HCT116 (cell line): ENCODE measurements at regions not wholly inside any gene's neighbourhood (a gene's known extent, or its start where the extent isn't known, plus 50 kb on each side); places are given as distances from the start of the nearest gene placed in this dataset.

Source experiments
- ATAC-seq: fragments of 200-7000 bp; cut with Tn5 transposase; 2 replicates; pipeline ENCODE4 v1.9.1; 2020; ENCODE audit warnings: mild to moderate bottlenecking, moderate library complexity
- BruUV-seq: library from RNA; stranded (reverse); fragments of 400-500 nt; replicated peaks from 2 replicates; lab custom pipeline; 2021; lab: Mats Ljungman, UMichigan
- CTCF ChIA-PET: fragments of 300-600 bp; sonication (Branson Sonifier 250); formaldehyde crosslinking; loops from one replicate; lab custom pipeline; 2021; ENCODE audit warnings: antibody characterized with exemption; lab: Charles Lee
- POLR2A ChIA-PET: fragments of 300-600, 350-600 bp; sonication (Branson Sonifier 250); formaldehyde crosslinking; loops from one replicate; lab custom pipeline; 2021; ENCODE audit warnings: antibody characterized with exemption; lab: Charles Lee
- RAD21 ChIA-PET, 2 experiments: fragments of 300-600 bp; sonication (Branson Sonifier 250); formaldehyde crosslinking; loops; one replicate each; lab custom pipeline; 2023; ENCODE audit warnings: low total read pairs in 2 of 2; ENCODE audit not compliant: uncharacterized antibody in 2 of 2, unreplicated experiment in 2 of 2, low non-redundant PET in 1 of 2; lab: Charles Lee
- DNase-seq: peaks from one replicate; pipeline ENCODE4 v3.0.0-alpha.2; 2010; ENCODE audit warnings: low read depth, low spot score
- H2AFZ ChIP-seq: fragments of 200-600 bp; shearing (Covaris generic), sonication (generic); 2 replicates; pipeline ENCODE4 v1.6.1; 2017; ENCODE audit warnings: low read depth, mixed run types, mixed read lengths, antibody characterized with exemption, low read length; ENCODE audit not compliant: poor library complexity, severe bottlenecking
- H3K27ac ChIP-seq: 2 replicates; pipeline ENCODE4 v1.5.1; 2012; ENCODE audit warnings: low read depth, low read length
- H3K27me3 ChIP-seq: fragments of 200-600 bp; sonication (generic); 2 replicates; pipeline ENCODE4 v1.6.1; 2016; ENCODE audit warnings: mixed run types, low read length, mixed read lengths; ENCODE audit not compliant: insufficient read depth
- H3K36me3 ChIP-seq, 2 experiments: fragments of 200-500 bp in 1 of 2; fragments of 200-600 bp in 1 of 2; sonication (Bioruptor generic) in 1 of 2; sonication (generic) in 1 of 2; 2 replicates each; pipeline versions ENCODE4 v1.5.1 to v1.6.1; 2014 to 2016; ENCODE audit warnings: low read length in 2 of 2, inconsistent platforms in 1 of 2, mixed read lengths in 1 of 2, mixed run types in 1 of 2; ENCODE audit not compliant: insufficient read depth in 2 of 2, control insufficient read depth in 1 of 2
- H3K4me1 ChIP-seq, 2 experiments: fragments of 200-600 bp in 1 of 2; sonication (generic) in 1 of 2; 2 replicates each; pipeline versions ENCODE4 v1.5.1 to v1.6.1; 2012 to 2017; ENCODE audit warnings: low read length in 2 of 2, inconsistent platforms in 1 of 2, mild to moderate bottlenecking in 1 of 2, mixed read lengths in 1 of 2, mixed run types in 1 of 2, moderate library complexity in 1 of 2; ENCODE audit not compliant: insufficient read depth in 2 of 2, control insufficient read depth in 1 of 2
- H3K4me2 ChIP-seq: fragments of 200-600 bp; sonication (generic); 2 replicates; pipeline ENCODE4 v1.6.1; 2017; ENCODE audit warnings: mixed run types, low read length, mixed read lengths
- H3K4me3 ChIP-seq, 2 experiments: fragments of 200-600 bp in 1 of 2; sonication (generic) in 1 of 2; replicated peaks in 1 of 2; 2 replicates each; pipeline ENCODE4 v1.5.1; 2011 to 2016; ENCODE audit warnings: low read length in 2 of 2, control low read depth in 1 of 2, low read depth in 1 of 2, mild to moderate bottlenecking in 1 of 2, mixed read lengths in 1 of 2, mixed run types in 1 of 2
- H3K79me2 ChIP-seq: fragments of 200-600 bp; sonication (generic); 2 replicates; pipeline ENCODE4 v1.6.1; 2017; ENCODE audit warnings: mild to moderate bottlenecking, mixed run types, low read length, moderate library complexity, mixed read lengths; ENCODE audit not compliant: insufficient read depth
- H3K9ac ChIP-seq: fragments of 200-600 bp; sonication (generic); 2 replicates; pipeline ENCODE4 v1.6.1; 2016; ENCODE audit warnings: low read length, mixed read lengths
- H3K9me2 ChIP-seq: fragments of 200-600 bp; sonication (generic), shearing (Covaris generic); 2 replicates; pipeline ENCODE4 v1.6.1; 2017; ENCODE audit warnings: mixed run types, mild to moderate bottlenecking, moderate library complexity; ENCODE audit not compliant: insufficient read depth
- H3K9me3 ChIP-seq, 2 experiments: fragments of 200-500 bp in 1 of 2; fragments of 200-600 bp in 1 of 2; sonication (Bioruptor generic) in 1 of 2; sonication (generic) in 1 of 2; 2 replicates each; pipeline ENCODE4 v1.6.1; 2014 to 2017; ENCODE audit warnings: low read length in 2 of 2, mixed read lengths in 2 of 2, inconsistent platforms in 1 of 2, low read depth in 1 of 2, mild to moderate bottlenecking in 1 of 2, mixed run types in 1 of 2, moderate library complexity in 1 of 2; ENCODE audit not compliant: control insufficient read depth in 1 of 2, insufficient read depth in 1 of 2
- H4K20me1 ChIP-seq: fragments of 200-600 bp; sonication (generic), shearing (Covaris generic); 2 replicates; pipeline ENCODE4 v1.6.1; 2017; ENCODE audit warnings: mixed run types, mild to moderate bottlenecking, moderate library complexity; ENCODE audit not compliant: insufficient read depth
- CBX3 ChIP-seq: IDR thresholded peaks from 2 replicates; pipeline ENCODE4 v1.6.1; 2012; ENCODE audit warnings: low read depth
- CEBPB ChIP-seq: IDR thresholded peaks from 2 replicates; pipeline ENCODE4 v1.6.1; 2012; ENCODE audit warnings: low read depth
- EGR1 ChIP-seq: IDR thresholded peaks from 2 replicates; pipeline ENCODE4 v1.6.1; 2012; ENCODE audit warnings: low read depth
- ELF1 ChIP-seq: IDR thresholded peaks from 2 replicates; pipeline ENCODE4 v1.6.1; 2012; ENCODE audit warnings: low read depth, borderline replicate concordance
- EZH2 ChIP-seq: fragments of 200-600 bp; sonication (generic); IDR thresholded peaks from 2 replicates; pipeline ENCODE4 v1.6.1; 2017; ENCODE audit warnings: antibody characterized with exemption, mixed run types
- FOSL1 ChIP-seq: IDR thresholded peaks from 2 replicates; pipeline ENCODE4 v1.6.1; 2012; ENCODE audit warnings: low read depth
- JUND ChIP-seq: IDR thresholded peaks from 2 replicates; pipeline ENCODE4 v1.6.1; 2012
- POLR2A ChIP-seq: IDR thresholded peaks from 2 replicates; pipeline ENCODE4 v1.7.0; 2011; ENCODE audit warnings: borderline replicate concordance; ENCODE audit not compliant: insufficient read depth, insufficient read length; ENCODE audit errors: extremely low read depth
- POLR2AphosphoS5 ChIP-seq: IDR thresholded peaks from 2 replicates; pipeline ENCODE4 v1.6.1; 2011; ENCODE audit warnings: mild to moderate bottlenecking, low read depth, low read length, moderate library complexity
- RAD21 ChIP-seq: IDR thresholded peaks from 2 replicates; pipeline ENCODE4 v1.6.1; 2012; ENCODE audit warnings: low read depth, mild to moderate bottlenecking
- REST ChIP-seq: IDR thresholded peaks from 2 replicates; pipeline ENCODE4 v1.6.1; 2012; ENCODE audit warnings: low read depth
- SIN3A ChIP-seq: IDR thresholded peaks from 2 replicates; pipeline ENCODE4 v1.6.1; 2012; ENCODE audit warnings: low read depth
- SRF ChIP-seq: IDR thresholded peaks from 2 replicates; pipeline ENCODE4 v1.6.1; 2012; ENCODE audit warnings: low read depth
- TCF7L2 ChIP-seq: IDR thresholded peaks from 2 replicates; pipeline ENCODE4 v1.7.0; 2011; ENCODE audit warnings: borderline replicate concordance, inconsistent platforms; ENCODE audit not compliant: insufficient read depth, insufficient read length; ENCODE audit errors: extremely low read depth
- ZFX ChIP-seq: fragments of 450-650 bp; IDR thresholded peaks from 2 replicates; pipeline ENCODE4 v1.6.1; 2017
- intact Hi-C: fragments of 100-400 bp; cut with micrococcal nuclease; formaldehyde crosslinking; loops from 2 replicates; pipeline ENCODE4 v1.10.0; 2022
- TF ChIP-seq, protein P1 (sequence below), 3 experiments: fragments of 200-600 bp in 1 of 3; sonication (generic) in 1 of 3; IDR thresholded peaks in 2 of 3; conservative IDR thresholded peaks in 1 of 3; 2 replicates each; pipeline ENCODE4 v1.5.1; 2012 to 2017; ENCODE audit warnings: low read depth in 2 of 3, low read length in 2 of 3, antibody characterized with exemption in 1 of 3, borderline replicate concordance in 1 of 3, control low read depth in 1 of 3, mild to moderate bottlenecking in 1 of 3, mixed read lengths in 1 of 3, mixed run types in 1 of 3, moderate library complexity in 1 of 3; ENCODE audit not compliant: insufficient read depth in 1 of 3
- TF ChIP-seq, protein P2 (sequence below): IDR thresholded peaks from 2 replicates; pipeline ENCODE4 v1.6.1; 2012
- TF ChIP-seq, protein P3 (sequence below): IDR thresholded peaks from 2 replicates; pipeline ENCODE4 v1.6.1; 2012

DNA sequence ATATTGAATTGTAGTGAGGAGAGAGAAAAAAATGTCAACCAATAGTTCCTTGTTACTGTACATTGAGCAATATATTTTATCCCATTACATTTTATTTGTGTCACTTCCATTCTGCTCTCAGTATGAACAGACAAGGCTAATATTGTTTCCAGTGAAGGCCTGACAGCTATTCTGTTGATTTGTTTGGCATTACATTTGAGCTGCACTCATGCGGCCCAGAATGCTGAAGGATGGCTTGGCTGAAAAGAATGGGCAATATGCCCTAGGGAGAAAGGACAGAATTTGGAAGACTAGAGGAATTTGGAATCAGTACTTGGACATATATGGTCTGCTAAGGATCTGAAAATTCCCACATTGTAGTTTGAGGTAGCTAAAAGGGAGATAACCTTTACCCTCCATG lies 1294.4 kb downstream of the CDH8 start:
- H4K20me1 ChIP-seq: no peaks in the 10 kb centered on the region
- BruUV-seq: no TSS peak
- TF ChIP-seq ZFX (no peak), EGR1 (no peak), CEBPB (no peak), SRF (no peak), ELF1 (no peak), REST (no peak), EZH2 (no peak), FOSL1 (no peak), POLR2A (no peak), JUND (no peak), CBX3 (no peak), POLR2AphosphoS5 (no peak), RAD21 (no peak), TCF7L2 (no peak), SIN3A (no peak)
- TF ChIP-seq, protein P1, sequence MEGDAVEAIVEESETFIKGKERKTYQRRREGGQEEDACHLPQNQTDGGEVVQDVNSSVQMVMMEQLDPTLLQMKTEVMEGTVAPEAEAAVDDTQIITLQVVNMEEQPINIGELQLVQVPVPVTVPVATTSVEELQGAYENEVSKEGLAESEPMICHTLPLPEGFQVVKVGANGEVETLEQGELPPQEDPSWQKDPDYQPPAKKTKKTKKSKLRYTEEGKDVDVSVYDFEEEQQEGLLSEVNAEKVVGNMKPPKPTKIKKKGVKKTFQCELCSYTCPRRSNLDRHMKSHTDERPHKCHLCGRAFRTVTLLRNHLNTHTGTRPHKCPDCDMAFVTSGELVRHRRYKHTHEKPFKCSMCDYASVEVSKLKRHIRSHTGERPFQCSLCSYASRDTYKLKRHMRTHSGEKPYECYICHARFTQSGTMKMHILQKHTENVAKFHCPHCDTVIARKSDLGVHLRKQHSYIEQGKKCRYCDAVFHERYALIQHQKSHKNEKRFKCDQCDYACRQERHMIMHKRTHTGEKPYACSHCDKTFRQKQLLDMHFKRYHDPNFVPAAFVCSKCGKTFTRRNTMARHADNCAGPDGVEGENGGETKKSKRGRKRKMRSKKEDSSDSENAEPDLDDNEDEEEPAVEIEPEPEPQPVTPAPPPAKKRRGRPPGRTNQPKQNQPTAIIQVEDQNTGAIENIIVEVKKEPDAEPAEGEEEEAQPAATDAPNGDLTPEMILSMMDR (IDR thresholded peaks at IDR 0.05 in 2 of 3, conservative IDR thresholded peaks at IDR 0.05 in 1 of 3; ENCODE audit: borderline replicate concordance in 1 of 3, insufficient read depth in 1 of 3, low read depth in 2 of 3, low read length in 2 of 3): no peak
- TF ChIP-seq, protein P2, sequence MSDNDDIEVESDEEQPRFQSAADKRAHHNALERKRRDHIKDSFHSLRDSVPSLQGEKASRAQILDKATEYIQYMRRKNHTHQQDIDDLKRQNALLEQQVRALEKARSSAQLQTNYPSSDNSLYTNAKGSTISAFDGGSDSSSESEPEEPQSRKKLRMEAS: no peak
- TF ChIP-seq, protein P3, sequence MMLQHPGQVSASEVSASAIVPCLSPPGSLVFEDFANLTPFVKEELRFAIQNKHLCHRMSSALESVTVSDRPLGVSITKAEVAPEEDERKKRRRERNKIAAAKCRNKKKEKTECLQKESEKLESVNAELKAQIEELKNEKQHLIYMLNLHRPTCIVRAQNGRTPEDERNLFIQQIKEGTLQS: no peak
- ChIA-PET RAD21 (no interaction called here), CTCF (no interaction called here), POLR2A (no interaction called here)
- H3K36me3 ChIP-seq: no peaks in the 10 kb centered on the region
- no peak overlapping the region for H3K4me2 ChIP-seq
- H3K9me3 ChIP-seq: peaks cover 3 to 24% of the 10 kb centered on the region in 2 experiments; a peak in 2 of 4 replicates
- intact Hi-C loops: no loop called here
- no peak overlapping the region for H3K27ac ChIP-seq
- H3K79me2 ChIP-seq: no peaks in the 10 kb centered on the region
- ATAC-seq (no peak), DNase-seq (no peak)
- H3K27me3 ChIP-seq: no peaks in the 10 kb centered on the region
- H3K9me2 ChIP-seq: no peaks in the 10 kb centered on the region
- H2AFZ ChIP-seq: no peak overlapping the region
- no peak overlapping the region for H3K4me3 ChIP-seq
- no peaks in the 10 kb centered on the region for H3K4me1 ChIP-seq
- H3K9ac ChIP-seq: no peak overlapping the region
